ENCODE measurements at regions not wholly inside any gene's neighbourhood (a gene's known extent, or its start where the extent isn't known, plus 50 kb on each side); places are given as distances from the start of the nearest gene placed in this dataset.

DNA sequence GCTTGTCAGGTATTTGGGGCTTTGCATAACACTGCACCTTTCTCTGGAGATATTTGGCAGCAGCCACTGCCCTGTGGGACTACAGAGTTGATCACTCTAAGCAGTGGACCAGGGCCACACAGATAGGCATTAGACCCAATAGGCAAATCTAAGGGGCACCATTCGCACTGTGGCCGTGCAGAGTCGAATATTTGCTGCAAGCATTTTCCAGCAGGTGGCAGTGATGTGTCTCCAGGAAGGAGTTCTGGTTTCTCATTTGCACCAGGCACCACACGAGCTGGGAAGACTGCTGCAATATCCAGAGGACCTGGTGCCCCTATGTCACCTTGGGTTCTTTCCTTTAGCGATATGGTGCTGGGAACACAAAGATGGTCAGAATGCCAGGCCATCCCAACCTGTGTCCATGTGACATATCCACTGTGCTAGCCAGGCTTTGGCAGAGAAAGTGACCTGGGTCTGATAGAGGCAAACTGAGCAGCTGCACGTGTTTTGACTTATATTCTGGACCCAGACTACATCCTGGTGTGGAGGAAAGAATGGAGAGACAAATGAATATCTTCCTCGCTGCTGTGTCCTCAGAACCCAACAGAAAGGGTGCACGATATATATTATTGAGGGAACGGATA lies 318.7 kb downstream of the BUD13 start:
- Histone ChIP-seq H3K4me3 (no peak overlapping the region), H3K27ac (no peak overlapping the region), H3K36me3 (no peaks in the 10 kb centered on the region), H3K9me3 (peaks cover 0 to 11% (median 9%) of the 10 kb centered on the region in 3 donors), H3K4me1 (no peaks in the 10 kb centered on the region), H3K27me3 (no peaks in the 10 kb centered on the region)
- intact Hi-C loops (cut with DNase I; ENCODE audit: low total_unique reads) = no loop called here
- DNase-seq = no peak
- TF ChIP-seq, protein P1, sequence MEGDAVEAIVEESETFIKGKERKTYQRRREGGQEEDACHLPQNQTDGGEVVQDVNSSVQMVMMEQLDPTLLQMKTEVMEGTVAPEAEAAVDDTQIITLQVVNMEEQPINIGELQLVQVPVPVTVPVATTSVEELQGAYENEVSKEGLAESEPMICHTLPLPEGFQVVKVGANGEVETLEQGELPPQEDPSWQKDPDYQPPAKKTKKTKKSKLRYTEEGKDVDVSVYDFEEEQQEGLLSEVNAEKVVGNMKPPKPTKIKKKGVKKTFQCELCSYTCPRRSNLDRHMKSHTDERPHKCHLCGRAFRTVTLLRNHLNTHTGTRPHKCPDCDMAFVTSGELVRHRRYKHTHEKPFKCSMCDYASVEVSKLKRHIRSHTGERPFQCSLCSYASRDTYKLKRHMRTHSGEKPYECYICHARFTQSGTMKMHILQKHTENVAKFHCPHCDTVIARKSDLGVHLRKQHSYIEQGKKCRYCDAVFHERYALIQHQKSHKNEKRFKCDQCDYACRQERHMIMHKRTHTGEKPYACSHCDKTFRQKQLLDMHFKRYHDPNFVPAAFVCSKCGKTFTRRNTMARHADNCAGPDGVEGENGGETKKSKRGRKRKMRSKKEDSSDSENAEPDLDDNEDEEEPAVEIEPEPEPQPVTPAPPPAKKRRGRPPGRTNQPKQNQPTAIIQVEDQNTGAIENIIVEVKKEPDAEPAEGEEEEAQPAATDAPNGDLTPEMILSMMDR (IDR thresholded peaks at IDR 0.05) = no peak

- intact Hi-C loops (cut with DNase I; ENCODE audit: low total_unique reads) = no loop called here
- DNase-seq = no peak
- Histone ChIP-seq H3K4me1 (no peaks in the 10 kb centered on the region), H3K4me3 (no peak overlapping the region), H3K27me3 (no peaks in the 10 kb centered on the region), H3K36me3 (no peaks in the 10 kb centered on the region), H3K27ac (no peak overlapping the region), H3K9me3 (peaks cover 0 to 11% (median 9%) of the 10 kb centered on the region in 3 donors)
- TF ChIP-seq, protein P1 (IDR thresholded peaks at IDR 0.05) = no peak
These were observed 320.3 kb downstream of the BUD13 start for GRCh38 chr11:116452461-116452860.

DNA sequence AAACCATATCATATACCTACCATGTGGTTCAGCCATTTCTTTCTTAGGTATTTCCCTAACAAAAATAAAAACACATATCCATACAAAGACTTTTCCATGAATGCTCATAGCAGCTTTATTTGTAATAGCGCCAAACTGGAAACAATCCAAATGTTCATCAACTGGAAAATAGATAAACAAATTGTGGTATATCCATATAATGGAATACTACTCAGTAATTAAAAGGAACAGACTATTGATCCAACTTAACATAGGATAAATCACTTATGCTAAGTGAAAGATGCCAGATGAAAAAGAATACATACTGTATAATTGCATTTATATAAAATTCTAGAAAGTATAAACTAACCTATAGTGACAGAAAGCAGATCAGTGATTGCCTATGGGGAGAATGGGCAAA lies 323.3 kb downstream of the BUD13 start:
- peaks cover 0 to 11% (median 9%) of the 10 kb centered on the region in 3 donors for H3K9me3 ChIP-seq
- H3K27me3 ChIP-seq = no peaks in the 10 kb centered on the region
- TF ChIP-seq, protein P1 (IDR thresholded peaks at IDR 0.05) = no peak
- no peak for DNase-seq
- intact Hi-C loops (cut with DNase I; ENCODE audit: low total_unique reads) = no loop called here
- H3K4me1 ChIP-seq = no peaks in the 10 kb centered on the region
- no peaks in the 10 kb centered on the region for H3K36me3 ChIP-seq
- no peak overlapping the region for H3K4me3 ChIP-seq
- H3K27ac ChIP-seq = no peak overlapping the region

DNA sequence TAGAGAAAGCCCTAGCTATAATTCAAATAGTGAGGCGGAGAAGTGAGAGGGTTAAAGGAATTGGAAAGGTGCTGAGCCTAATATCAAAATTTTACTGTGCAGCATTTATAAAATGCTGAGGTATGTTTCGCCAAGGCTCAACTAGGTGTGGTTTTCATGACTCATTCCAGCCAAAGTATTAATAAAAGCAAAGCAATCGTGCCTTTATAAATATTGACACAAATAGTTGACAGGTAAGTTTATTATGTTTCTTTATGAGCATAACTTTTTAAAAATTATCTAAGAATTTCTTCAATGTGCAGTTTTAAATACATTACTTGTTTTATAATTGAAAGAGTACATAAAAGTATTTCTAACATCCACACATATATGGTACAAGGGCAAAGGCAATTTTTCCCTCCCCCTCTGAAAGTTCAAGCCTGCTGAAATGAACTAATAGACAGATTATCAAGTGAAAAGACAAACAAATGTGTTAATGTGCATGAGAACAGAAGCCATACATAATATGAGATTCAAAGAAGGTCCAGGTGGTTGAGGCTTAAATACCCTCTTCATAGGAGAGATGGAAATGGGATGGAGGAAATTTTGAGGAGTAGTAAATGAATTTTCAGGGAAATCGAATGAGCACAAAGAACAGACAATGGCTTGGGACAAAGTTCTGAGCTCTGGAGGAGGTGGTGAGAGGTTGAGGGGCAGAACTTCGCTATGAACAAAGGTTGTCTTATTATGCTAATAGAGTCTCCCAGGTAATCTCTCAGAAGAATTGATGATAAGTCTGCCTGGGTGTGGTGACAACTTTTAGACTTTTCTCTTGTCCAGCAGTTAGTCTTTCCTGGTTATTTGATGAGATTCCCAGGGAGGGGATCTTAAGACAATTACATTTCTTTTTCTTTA lies 326.5 kb downstream of the BUD13 start:
- peaks cover 0 to 5% (median 0%) of the 10 kb centered on the region in 3 donors for H3K9me3 ChIP-seq

DNA sequence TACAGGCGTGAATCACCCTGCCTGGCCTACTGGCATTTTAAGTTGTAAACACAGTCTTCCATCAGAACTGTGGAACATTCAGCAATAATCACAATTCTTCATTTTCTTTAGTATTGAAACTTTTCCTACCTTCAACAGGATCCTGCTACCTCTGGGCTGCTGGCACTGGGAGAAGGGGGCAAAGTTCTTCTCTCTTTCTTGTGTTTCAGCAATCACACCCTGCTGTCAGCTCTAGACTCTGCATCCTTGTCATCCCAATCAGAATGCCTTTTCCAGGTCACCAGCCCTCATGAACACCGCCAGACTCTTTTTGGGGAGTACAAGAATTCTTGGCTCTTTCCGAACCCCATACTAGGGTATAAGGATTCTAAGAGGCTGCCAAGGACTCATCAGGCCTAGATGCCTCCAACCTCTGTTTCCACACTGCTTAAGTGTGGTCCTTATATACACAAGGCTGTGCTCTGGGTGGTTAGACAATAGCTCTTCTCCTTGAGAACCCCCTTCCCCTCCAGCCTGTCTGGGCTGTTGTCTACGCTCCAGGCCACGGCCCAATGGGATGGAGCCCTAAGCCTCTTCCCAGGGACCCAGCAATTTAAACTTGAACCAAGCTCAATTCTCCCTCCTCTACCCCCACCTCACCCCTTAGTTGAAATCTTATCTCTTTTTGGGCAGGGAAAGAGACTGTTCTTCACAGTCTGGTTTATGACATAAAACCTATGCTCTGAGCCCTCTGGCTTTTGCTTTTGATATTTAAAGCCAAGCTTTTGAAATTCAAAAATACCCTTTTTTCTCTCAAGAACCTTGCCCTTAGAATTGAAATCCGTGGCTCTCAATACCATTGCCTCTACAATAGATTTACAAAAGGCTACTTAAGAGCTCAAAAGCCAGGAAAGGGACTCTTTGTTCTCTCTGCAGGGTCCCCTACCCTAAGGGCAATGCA lies 327.4 kb downstream of the BUD13 start:
- no peaks in the 10 kb centered on the region for H3K4me1 ChIP-seq
- no peaks in the 10 kb centered on the region for H3K27me3 ChIP-seq
- H3K4me3 ChIP-seq = no peak overlapping the region
- no peak overlapping the region for H3K27ac ChIP-seq
- TF ChIP-seq, protein P1 (IDR thresholded peaks at IDR 0.05) = no peak
- intact Hi-C loops (cut with DNase I; ENCODE audit: low total_unique reads) = no loop called here
- H3K36me3 ChIP-seq = no peaks in the 10 kb centered on the region
- H3K9me3 ChIP-seq = peaks cover 0 to 9% (median 6%) of the 10 kb centered on the region in 3 donors
- no peak for DNase-seq

More for the DNA sequence above, 326.5 kb downstream of the BUD13 start:
- intact Hi-C loops (cut with DNase I; ENCODE audit: low total_unique reads) = no loop called here
- Histone ChIP-seq H3K27me3 (no peaks in the 10 kb centered on the region), H3K36me3 (no peaks in the 10 kb centered on the region), H3K4me1 (no peaks in the 10 kb centered on the region), H3K4me3 (no peak overlapping the region), H3K27ac (no peak overlapping the region)
- TF ChIP-seq, protein P1 (IDR thresholded peaks at IDR 0.05) = no peak
- DNase-seq = no peak
